HG03095 (cell line): ENCODE measurements at regions not wholly inside any gene's neighbourhood (a gene's known extent, or its start where the extent isn't known, plus 50 kb on each side); places are given as distances from the start of the nearest gene placed in this dataset.
A peak's percentile ranks its signal among the peaks of the same experiment; 100 is the strongest.

Source experiments
- ATAC-seq: cut with Tn5 transposase; IDR thresholded peaks from one replicate; pipeline ENCODE4 v1.9.1; 2021; ENCODE audit warnings: moderate library complexity; ENCODE audit not compliant: unreplicated experiment

DNA sequence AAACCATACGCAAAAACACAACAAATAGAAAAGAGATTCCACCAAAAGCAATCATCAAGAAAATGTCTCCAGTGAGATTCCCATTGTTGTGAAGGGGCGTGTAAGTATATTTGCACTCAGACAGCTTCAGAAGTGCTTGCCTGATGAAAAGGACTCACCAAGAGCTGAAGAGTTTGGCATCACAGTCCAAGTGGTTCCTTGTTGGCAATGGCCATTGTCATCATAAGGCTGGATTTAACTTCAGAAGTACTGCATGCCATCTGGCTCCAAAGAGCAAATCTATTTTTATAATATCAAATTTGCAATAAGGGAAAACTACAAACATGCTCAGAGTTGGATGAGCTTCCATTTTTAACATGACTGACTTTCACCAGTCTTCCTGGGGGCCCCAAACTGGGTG, 505.3 kb upstream of the NR2F2 start:
- ATAC-seq, result no peak

DNA sequence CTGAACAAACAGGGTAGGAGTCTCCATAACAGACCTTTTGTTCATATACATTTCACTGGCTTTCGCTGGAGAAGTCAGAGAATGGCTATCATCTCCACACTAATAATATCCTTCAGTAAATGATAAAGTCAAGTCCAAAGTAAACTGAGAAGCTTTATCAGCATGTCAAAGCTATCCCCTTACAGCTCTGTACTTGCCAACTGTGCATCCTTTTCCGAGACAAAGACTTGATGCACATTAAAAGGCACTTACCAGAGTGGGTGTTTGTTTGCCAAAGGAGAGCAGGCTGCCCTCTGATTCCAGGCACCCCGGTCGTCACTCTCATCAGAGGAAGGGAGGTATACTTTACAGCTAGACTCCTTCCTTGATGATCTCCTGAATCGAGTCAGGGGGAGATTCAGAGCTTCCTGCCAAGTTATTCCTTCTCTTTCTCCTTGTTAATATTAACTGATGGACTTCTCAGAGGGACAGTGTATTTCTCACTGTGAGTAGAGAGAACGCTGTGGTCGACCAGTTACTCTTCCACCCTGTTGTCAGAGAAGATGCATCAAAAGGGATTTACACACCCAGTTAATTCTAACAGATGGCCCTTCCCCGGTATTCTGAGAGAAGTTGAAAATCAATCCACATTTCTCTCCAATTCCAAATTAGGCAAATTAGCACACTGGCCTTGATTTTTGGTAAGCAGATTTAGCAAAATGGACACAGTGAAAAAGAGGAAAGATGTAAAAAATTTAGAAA, 504.7 kb upstream of the NR2F2 start:
- no peak for ATAC-seq

- no peak for ATAC-seq
Measured at GRCh38 chr15:95826412-95827195, 503.9 kb upstream of the NR2F2 start.

- ATAC-seq, result no peak
Measured at GRCh38 chr15:95829062-95829461, 501.4 kb upstream of the NR2F2 start.

DNA sequence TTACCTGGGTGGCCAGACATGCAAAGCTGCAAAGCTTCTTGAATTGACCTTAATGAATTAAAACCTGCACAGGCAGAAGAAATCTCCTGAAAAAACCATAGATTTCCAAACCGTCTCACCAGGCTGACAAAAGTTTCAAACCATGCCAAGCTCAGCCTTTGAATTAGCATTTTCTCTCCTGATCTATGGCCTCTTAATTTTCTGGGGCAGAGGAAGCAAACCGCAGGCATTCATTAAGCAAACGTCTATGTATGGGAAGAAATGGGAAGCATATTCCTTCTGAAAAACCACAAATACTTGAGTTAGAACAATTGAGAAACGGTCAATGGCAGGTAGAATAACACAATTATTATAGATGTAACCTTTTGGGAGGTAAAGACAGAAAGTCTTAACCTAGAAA, 500.2 kb upstream of the NR2F2 start:
- ATAC-seq, result no peak

GRCh38 chr15:95832668-95833067, 497.8 kb upstream of the NR2F2 start:
- ATAC-seq, result no peak

GRCh38 chr15:95834028-95834804, 496.3 kb upstream of the NR2F2 start:
- no peak for ATAC-seq

DNA sequence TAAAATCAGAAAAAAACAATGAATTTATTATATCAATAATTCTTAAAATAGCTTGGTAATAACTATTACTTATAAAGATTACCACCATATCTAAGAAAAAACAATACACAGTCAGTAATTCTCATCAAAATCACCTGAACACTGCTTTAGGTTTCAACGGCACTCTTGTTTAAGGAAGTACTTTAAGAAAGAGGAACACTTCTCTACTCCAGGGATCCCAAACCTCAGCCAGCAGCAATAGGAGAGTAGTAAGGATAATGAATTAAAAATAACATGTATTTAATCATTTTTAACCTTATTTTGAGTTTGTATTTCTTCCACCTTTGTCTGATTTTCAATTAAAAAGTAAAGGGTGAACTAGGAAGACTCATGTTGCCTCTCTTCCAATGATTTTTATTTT, 494.0 kb upstream of the NR2F2 start:
- ATAC-seq, result no peak

- ATAC-seq, result no peak
Measured at GRCh38 chr15:95837341-95838004, 493.0 kb upstream of the NR2F2 start.

DNA sequence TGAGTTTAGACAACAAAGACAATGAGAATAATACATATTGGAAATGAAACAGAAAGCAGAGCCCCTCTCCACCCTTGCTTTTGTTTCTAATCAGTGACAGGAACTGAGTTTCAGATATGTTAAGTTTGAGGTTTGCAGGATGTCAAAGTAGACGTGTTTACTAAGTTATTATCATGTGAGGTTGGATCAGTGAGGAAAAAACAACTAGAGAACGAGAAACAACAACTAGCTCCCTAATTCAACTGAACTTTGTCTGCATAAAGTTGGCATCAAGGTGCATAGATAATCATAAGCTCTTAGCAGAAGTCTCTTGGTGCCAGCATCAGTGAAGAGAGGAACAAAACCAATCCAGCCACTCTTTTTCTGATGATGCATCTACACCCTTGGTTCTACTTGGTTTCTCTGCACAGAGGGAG, 491.1 kb upstream of the NR2F2 start:
- peak; percentile 82 for ATAC-seq

DNA sequence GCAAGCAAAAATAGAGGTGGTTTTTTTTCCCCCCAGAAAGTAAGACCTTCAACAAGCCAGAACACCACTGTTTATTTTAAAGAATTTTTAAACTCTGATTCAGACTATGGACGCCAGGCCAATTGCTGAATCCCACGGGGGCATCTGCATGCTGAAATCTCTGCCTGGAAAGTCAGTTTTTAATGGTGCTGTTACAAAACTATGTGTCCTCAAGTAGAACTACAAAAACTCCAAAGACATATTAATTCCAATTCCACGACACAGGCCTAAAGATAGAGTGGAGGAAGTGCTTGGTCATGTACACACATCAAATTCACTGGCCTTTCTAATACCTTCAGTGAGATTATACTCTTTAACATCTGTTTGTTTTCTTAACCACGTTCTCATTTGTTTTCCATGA, 490.5 kb upstream of the NR2F2 start:
- no peak for ATAC-seq

DNA sequence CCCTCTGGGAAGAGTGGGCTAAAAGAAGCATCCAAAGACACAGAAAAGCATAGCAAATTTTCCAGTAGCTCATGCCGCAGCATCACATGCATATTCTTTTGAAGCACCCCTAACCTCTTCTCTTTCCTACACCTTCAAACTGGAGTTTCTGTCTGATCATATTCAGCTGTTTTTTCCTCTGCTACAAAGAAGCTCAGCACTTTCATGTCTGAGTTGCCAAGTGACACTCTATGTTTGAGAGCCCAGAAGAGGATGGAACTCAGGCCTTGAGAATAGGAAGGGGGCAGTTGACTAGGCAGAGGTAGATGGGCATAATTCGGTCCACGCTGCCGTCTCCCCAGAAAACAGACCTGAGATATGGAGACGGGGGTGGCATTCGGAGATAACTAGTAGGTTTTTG, 489.6 kb upstream of the NR2F2 start:
- no peak for ATAC-seq

DNA sequence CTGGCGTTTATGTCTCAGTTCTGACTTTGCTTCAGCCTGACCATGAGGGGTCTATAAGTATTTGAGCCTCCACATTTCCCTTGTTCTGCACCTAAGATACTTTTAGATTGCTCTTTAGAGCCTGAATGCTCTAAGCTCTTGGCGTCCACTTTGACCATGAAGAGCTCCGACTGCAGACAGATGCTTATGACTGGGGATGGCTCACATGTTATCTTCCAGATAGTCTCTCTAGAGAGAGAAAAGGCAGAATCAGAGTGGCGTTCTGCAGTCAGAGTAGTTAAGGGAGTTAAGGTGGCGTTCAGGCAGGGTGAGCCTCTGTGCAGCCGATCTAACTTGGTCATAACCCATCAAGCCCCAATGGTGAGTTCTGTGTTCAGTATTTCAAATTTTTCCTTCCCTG, 487.9 kb upstream of the NR2F2 start:
- no peak for ATAC-seq

GRCh38 chr15:95843241-95843910, 487.1 kb upstream of the NR2F2 start:
- ATAC-seq, result no peak

DNA sequence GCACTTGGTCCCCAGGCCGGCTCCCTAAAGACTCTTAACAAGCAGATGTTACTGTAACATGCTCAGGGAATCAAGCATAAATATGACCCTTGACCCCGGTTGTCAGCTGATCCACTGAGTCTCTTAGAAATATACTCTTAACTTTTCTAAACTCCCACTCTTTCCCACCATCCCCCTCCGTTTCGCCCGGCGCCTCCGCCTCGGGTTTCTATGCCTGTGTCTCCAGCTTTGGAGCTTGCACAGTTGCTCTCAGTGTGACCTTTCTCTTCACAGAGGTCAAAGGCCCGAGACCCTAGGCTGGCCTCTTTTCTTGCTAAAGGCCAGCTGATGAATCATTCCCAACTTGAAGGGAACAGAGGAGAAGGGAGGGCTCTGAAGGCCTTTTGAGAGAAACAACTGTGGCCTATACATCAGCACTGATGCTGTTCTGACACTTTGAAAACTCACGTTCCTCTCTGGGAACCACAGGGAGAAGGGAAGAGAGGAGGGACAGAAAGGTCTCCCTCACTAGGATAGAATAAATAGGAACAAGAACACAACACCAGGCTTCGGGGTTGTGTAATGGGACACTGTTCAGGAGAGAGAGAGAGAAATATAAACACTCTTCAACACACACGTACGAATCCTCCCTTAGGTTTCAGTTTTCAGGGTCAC, 484.5 kb upstream of the NR2F2 start:
- no peak for ATAC-seq

- ATAC-seq, result no peak
Measured at GRCh38 chr15:95848126-95848525, 482.4 kb upstream of the NR2F2 start.

GRCh38 chr15:95850837-95851236, 479.7 kb upstream of the NR2F2 start:
- ATAC-seq, result no peak

DNA sequence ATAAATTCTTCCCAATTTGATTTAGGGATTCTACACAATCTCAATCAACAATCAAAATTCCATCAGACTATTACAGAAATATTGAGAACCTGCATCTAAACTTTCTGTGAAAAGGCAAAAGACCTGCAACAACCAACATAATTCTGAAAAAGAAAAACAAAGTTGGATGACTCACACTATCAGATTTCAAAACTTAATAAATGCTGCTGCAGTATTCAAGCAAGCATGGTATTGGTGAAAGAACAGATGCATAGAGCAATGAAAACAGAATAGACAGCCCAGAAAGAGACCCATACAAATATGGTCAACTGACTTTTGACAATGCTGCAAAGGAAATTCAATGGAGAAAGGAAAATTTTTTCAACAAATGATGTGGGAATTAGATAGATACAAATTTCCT, 477.1 kb upstream of the NR2F2 start:
- no peak for ATAC-seq

DNA sequence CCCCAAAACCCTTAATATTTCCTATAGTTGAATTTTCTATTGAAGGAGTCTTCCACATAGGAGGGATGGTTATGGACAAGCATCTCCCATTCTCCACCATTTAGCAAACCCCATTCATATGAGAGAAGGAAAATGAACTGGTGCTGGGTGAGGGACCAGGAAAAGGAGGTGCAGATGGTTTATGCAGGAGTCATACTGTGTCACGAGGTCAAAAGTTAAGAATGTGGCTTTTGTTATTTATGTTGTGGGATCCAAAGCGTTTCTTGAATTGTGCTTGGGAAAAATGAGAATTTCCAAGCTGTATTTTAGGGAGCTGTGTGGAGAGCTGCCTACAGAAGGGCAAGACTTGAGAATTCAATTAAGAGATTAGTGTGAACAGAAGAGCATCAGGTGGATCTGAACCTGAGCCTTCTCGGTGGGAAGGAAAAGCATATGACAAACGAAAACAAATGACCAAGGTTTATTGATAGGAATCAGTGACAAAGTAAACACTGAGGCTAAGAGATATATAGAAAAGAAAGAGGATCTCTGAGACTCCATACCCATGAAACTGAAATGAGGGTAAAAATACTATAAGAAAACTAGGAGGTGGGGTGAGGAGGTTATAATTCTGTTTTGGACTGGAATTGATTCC, 473.3 kb upstream of the NR2F2 start:
- ATAC-seq, result no peak

GRCh38 chr15:95857758-95858157, 472.7 kb upstream of the NR2F2 start:
- no peak for ATAC-seq
